GM10266 (cell line): ENCODE measurements at regions not wholly inside any gene's neighbourhood (a gene's known extent, or its start where the extent isn't known, plus 50 kb on each side); places are given as distances from the start of the nearest gene placed in this dataset.

Source experiments
- DNase-seq: peaks from one replicate; pipeline ENCODE4 v3.0.0; 2012; ENCODE audit errors: extremely low spot score
- CTCF ChIP-seq: IDR thresholded peaks from 2 replicates; pipeline ENCODE4 v1.5.1; 2012; ENCODE audit warnings: mild to moderate bottlenecking, low read depth; ENCODE audit not compliant: control insufficient read depth, insufficient read depth; ENCODE audit errors: missing control alignments

GRCh38 chrX:146208821-146209220, 391.2 kb downstream of the SLITRK2 start:
- no peak for DNase-seq
- TF ChIP-seq CTCF, result no peak

GRCh38 chrX:146224442-146224841, 406.8 kb downstream of the SLITRK2 start:
- no peak for TF ChIP-seq CTCF
- DNase-seq, result no peak

GRCh38 chrX:146238173-146238572, 420.5 kb downstream of the SLITRK2 start:
- TF ChIP-seq CTCF, result no peak
- no peak for DNase-seq

GRCh38 chrX:146241902-146242301, 424.3 kb downstream of the SLITRK2 start:
- no peak for DNase-seq
- no peak for TF ChIP-seq CTCF

DNA sequence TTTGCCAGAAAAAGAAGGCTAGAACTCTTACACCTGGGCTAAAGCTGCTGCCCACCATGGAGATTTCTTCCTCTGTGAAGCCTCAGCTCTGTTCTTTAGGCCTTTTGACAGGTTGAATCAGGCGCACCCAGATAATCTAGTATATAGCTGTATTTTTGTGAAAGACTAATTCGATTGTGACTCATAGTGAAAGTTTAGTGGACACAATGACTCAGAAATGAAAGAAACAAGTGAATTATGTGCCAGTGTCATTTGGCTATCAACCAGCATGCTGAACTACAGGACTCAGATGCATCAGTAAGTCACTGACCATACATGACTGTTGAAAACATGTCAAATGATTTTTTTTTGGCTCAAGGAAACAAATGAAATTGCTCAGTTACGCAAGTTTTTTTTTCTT, 425.4 kb downstream of the SLITRK2 start:
- no peak for DNase-seq
- TF ChIP-seq CTCF, result no peak

GRCh38 chrX:146259207-146259606, 441.6 kb downstream of the SLITRK2 start:
- DNase-seq, result no peak
- TF ChIP-seq CTCF, result no peak

DNA sequence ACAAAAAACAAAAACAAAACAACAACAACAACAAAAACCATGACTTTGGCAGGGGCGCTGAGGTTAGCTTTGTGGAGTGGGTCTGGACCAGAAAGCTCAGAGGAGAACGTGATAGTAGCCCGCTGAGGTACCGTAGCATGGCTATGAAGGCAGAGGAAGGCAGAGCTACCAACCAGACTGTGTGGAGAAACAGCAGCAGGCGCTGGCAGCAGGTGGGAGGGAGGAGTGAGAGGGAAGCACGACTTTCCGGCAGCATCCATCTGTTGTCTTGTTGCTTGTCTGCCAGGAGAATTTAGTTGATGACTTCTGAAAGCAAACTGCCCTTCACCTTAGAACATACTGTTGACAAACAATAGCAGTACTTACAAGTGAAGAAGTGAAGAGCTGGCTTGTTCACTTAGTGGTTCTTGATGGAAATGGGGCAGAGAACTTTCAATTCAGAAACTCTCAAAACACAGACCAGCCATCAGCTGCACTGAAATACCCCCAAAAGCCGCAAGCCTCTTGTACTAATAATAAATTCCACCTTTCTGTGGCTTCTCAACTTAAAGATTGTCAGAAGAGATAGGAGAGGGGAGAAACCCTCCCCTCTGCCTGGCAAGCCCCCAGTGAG, 447.2 kb downstream of the SLITRK2 start:
- TF ChIP-seq CTCF, result no peak
- no peak for DNase-seq
